GM19455 (cell line): ENCODE measurements at regions not wholly inside any gene's neighbourhood (a gene's known extent, or its start where the extent isn't known, plus 50 kb on each side); places are given as distances from the start of the nearest gene placed in this dataset.

Experiments used
- ATAC-seq: cut with Tn5 transposase; IDR thresholded peaks from one replicate; pipeline ENCODE4 v1.9.1; 2021; ENCODE audit not compliant: unreplicated experiment

GRCh38 chr1:98001764-98002163 is 80.9 kb upstream of the DPYD start:
- no peak for ATAC-seq

- no peak for ATAC-seq
Measured at GRCh38 chr1:97999320-97999719, 78.5 kb upstream of the DPYD start.

GRCh38 chr1:97996880-97997279 is 76.0 kb upstream of the DPYD start:
- ATAC-seq, result no peak

- ATAC-seq, result no peak
Measured at GRCh38 chr1:97989094-97989680, 68.4 kb upstream of the DPYD start.

- no peak for ATAC-seq
Measured at GRCh38 chr1:97986041-97987005, 65.5 kb upstream of the DPYD start.

GRCh38 chr1:97983126-97983525 is 62.3 kb upstream of the DPYD start:
- no peak for ATAC-seq

GRCh38 chr1:97980530-97980929 is 59.7 kb upstream of the DPYD start:
- ATAC-seq, result no peak

GRCh38 chr1:97976801-97977200 is 56.0 kb upstream of the DPYD start:
- ATAC-seq, result no peak
